GM19240 (cell line): ENCODE measurements at regions not wholly inside any gene's neighbourhood (a gene's known extent, or its start where the extent isn't known, plus 50 kb on each side); places are given as distances from the start of the nearest gene placed in this dataset.
"Not testable (repeated sequence)": the region's sequence is repeated elsewhere in the genome, so short reads cannot be mapped to it uniquely, and the experiment has no call there.

Experiments
- DNase-seq: peaks from one replicate; pipeline ENCODE4 v3.0.0; 2011; ENCODE audit warnings: low spot score; ENCODE audit not compliant: insufficient read length

DNA sequence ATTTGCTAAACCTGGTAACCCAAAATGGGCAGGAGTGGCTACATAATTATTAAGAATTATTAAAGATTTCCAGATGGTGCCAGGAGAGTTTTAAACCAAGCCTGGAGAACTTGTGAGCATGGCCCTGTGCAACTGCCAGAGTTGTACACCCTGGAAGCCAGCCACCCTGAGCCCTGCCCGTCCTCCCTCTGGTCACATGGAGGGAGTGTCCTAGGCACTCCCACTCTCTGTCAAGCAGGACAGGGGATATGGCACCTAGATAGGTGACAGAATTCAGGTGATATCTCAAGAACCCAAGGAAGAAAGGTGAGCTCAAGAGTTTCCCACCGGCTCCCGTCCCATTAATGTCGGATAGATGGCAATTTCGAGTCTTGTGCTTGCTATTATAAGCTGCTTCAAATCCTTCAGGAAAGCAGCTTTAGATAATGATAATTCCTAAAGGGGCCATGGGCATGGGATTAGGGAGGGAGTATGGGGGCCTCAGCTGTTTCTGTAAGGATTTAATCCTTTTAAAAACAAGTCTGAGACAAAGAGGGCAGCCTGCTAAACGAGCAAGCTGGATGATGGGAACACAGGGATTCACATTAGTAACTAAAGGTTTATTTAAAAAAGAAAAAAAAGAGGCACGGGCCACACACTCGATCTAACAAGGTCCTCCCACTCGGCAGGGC lies 169.1 kb downstream of the BMP7 start:
- no peak for DNase-seq

DNA sequence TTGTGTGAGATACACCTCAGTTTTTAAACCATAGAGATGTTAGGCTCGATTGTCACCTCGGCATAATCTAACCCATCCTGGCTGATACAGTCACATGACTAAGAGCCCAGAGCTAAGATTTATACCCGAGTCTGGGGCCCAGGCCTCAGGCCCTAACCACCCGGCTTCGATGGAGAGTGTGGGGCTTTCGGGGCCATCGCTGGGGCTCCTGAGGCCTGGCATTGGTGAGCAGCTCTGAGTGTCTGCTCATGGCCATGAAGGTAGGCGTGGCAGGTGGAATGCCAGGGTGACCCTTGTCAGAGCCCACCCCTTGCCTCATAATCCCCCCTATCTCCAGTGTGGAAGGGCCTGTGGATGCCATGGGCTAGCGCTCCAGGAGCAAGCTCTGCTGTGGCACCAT lies 164.3 kb downstream of the BMP7 start:
- DNase-seq: no peak

DNA sequence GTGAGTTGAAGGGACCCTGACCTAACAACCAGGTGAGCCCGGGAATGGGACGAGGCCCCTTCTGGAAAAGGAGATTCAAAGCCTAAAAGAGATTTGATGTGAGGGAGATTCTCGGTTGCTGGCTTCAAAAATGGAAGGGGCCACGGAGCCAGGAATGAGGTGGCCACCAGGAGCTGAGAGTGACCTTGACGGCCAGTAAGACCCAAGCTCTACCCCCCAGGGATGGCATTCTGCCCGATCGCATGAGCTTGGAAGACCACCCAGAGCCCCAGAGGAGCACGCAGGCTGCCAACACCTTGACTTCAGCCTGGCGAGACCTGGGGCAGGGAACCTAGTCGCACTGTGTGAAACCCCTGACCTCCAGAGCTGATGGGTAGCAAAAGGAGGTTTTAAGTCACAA lies 163.9 kb downstream of the BMP7 start:
- DNase-seq: no peak

DNA sequence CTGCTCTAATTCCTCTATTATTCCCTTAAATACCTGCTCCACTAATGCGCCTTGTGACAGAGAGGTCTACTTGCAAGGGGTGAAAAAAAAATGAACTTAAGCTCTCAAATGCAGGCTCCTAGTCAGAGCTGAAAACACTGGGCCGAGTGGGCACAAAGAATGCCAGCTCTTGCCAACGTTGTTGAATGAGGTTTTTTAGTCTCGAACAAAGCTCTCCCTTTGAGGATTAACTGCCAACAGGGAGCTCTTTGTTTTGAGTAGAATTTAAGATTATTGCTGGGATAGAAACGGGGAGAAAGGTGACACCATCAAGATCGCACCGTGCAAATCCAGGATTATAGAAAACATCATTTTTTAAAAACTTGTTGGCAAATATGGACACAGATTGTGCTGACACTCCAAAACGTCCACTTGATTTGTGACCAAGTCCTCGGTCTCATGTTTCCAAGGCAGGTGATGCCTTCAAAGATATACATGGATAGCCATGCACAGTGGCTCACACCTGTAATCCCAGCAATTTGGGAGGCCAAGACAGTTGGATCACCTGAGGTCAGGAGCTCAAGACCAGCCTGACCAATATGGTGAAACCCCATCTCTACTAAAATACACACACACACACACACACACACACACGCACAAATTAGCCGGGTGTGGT lies 163.2 kb downstream of the BMP7 start:
- no peak for DNase-seq

DNA sequence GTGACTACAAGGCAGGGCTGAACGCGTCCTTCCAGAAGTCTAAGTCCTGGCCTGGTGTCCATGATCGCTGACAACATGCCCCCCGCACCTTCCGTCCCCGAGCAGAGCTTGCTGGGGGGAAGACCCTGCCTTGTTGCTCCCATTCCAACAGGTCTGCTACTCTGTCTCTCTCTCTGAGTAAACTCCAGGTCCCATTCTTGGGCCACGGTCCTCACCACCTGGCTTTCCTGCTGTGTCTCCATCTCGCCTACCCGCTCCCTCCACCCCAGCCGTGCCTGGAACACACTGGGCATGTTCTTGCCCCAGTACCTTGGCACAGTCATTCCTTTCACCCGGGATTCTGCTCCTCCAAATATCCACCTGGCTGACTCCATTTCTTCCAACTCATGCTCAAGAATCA lies 162.3 kb downstream of the BMP7 start:
- no peak for DNase-seq

DNA sequence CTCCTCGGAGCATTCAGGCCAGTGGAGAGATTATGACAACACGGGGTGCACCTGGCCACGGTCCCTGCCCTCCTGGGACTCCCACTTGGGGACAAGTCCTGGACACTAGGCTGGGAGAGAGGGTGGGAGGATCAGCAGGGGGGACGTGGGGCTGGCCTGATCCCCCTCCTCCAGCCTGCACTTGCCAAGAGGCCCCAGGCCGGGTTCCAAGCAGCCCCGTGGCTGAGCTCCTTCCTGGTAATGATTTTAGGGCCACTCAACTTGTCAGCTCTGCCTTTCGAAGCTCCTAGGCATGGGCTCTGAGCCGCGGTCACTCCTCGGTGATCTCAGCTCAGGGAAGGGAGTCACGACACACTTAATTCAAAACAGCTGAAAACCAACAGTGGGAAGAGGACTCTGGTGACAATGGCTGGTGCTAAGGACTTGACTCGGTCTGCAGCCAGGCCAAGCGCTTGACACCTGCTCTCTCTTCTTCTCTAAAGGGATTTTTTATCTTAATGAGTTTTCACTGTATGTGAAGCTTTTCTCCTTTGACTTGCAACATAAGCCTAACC lies 161.7 kb downstream of the BMP7 start:
- DNase-seq: no peak

DNA sequence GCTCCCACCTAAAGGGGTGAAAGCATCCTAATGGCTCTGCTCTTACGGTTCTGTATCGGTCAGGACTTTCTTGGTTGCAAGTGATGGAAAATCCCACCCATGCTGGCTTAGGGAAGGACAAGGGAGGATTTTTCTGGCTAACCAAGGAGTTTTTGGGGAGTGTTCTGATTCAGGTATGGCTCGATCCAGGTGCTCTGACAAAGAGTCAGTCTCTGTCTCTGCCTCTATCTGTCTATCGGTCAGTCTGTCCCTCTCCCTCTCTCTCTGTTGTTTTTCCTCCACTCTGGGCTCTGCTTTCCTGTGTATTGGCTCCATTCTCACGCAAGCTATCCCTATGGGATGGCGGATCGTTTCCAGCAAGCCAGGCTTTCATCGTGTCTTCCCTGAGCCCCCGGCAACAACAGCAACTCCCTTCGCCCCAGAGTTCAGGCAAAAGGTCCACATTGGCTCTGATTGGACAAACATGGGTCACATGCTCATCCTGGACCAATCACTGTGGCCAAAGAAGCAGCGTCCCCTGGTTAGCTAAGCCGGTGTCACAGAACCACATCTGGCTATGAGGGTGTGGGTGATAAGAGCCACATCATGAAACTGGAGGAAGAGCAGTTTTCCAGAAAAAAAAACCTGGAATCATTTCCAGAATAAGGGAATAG lies 160.3 kb downstream of the BMP7 start:
- no peak for DNase-seq

DNA sequence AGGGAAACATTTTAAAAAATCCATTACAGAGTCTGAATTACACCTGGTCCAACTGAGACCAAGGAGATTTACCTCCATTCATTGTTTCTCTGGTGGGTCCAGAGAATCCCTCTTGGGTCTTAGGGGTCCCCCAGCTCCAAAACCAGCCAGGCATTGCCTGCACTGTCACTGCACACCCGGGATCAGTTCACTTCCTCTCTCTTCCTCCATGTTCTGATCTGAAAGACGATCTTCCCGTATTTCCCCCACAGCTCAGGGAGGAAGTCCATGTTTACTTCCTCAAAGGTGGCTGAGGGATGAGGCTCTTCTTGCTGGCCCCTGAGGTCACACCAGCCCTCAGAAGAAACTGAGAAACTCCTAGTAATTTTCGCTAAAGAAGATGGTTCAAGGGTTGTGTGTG lies 159.7 kb downstream of the BMP7 start:
- DNase-seq: no peak

DNA sequence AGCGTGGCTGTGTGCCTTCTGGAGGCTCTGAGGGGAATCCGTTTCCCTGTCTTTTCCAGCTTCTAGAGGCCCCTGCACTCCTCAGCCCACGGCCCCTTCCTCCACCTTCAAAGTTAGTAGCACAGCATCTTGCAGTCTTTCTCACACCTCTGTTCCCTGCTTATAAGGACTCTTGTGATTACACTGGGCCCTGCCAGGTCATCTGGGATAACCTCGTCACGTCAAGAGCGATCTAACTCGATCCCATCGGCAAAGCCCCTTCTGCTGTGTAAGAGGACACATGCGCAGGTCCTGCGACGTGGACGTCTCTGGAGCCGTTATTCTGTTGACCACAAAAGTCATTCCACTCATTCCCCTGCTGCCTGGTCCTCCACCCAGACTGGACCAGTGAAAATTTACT lies 159.2 kb downstream of the BMP7 start:
- DNase-seq: no peak

DNA sequence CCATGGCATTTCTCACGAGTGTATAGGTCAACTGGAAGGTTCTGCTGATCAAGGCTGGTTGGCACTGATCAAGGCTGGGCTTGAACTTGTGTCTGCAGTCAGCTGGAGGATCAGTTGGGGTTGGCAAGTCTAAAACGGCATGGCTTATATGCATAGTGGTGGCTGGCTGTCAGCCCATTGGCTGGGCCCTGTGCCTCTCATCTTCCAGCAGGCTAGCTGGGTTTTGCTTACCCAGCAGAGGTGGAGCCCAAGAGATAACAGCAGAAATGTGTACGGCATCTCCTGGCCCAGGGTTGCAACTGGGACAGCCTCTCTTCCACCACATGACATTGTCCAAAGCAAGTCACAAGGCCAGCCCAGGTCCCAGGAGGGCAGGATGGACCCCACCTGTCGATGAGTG lies 158.2 kb downstream of the BMP7 start:
- no peak for DNase-seq

DNA sequence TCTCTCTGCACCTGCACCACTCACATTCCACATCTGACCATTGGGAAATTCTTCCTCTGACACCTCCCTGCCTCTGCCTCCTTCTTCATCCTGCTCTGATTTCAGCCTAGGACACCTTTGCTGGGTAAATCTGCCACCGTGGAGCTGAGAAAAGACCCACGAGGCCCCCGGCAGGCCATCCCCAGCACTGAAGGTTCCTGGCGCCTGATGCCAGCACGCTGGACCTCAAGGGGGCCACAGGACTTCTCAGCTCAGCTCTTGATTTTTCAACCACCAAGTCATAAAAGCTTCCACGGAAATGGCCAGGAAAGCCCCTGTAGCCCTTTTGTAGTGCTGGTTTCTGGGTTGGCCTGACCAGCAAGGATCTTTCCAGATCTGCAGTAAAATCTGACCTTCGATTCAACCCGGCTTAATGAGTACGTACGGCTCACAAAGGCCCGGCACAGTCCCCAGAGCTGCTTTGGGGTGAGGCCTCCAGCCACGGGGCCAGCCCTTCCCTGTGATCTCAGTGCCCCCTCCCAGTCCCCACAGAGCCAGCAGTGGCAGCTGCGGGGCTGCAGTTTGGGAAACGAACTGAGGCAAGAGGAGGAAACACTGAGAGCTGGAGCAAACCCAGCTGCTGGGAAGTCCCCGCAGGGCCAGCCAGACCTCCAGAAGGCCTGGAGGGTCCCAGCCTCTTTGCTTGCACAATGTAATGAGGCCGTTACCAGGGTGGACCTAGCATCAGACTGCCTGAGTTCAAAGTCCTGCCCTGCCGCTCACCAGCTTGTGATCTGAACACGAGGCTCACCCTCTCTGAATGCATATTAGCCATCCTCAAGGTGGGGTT lies 157.5 kb downstream of the BMP7 start:
- DNase-seq: no peak

DNA sequence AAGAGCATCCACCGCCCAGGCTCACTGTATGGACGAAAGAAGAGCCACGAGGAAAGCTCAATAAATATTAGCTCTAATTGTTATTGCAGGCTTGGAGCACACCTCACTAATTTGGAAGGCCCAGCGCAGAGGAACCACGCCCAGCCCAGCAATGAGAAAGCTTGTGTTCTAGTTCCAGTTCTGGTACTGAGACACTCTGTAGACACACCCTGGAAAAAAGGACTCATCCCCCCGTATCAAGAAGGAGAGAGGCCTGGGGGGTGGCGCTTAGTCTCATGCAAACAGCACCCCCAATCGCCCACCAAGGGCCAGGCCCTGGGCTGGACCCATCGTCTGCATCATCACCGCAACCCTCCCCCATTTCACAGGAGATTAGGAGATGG lies 156.9 kb downstream of the BMP7 start:
- no peak for DNase-seq

DNA sequence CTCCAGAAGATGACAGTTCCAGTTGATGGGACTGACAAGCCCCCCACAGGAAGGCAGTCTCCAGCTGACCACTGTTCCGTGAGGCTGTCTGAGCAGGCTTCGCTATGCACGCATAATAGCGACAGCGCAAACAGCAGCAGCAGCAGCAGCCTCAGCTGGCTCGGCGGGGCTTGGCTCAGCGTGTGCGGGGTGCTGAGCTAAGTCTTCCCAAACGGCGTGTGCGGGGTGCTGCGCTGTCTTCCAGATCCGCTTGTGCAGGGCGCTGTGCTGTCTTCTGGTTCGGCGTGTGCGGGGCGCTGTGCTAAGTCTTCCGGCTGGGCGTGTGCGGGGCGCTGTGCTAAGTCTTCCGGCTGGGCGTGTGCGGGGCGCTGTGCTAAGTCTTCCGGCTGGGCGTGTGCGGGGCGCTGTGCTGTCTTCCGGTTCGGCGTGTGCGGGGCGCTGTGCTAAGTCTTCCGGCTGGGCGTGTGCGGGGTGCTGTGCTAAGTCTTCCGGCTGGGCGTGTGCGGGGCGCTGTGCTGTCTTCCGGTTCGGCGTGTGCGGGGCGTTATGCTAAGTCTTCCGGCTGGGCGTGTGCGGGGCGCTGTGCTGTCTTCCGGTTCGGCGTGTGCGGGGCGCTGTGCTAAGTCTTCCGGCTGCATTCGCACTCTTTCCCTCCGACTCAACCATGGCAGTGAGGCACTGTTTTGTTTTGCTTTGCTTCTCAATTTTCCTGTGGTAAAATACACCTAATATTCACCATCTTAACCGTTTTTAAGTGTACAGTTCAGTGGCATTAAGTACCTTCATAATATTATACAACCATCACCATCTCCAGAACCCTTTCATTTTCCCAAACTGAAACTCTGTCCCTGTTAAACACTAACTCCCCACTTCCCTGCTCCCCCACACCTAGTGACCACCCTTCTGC lies 156.1 kb downstream of the BMP7 start:
- DNase-seq: not testable (repeated sequence)

DNA sequence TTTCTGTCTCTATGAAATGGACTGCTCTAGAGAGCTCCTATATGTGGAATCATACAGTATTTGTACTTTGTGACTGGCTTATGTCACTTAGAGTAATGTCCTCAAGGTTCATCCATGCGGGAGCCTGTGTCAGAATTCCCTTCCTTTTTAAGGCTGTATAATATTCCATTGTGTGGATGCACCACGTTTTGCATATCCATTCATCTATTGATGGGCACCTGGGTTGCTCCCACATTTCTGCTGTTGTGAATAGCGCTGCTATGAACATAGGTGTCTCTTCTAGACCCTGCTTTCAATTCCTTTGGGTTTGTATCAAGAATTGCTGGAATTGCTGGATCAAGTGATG lies 155.4 kb downstream of the BMP7 start:
- no peak for DNase-seq

DNA sequence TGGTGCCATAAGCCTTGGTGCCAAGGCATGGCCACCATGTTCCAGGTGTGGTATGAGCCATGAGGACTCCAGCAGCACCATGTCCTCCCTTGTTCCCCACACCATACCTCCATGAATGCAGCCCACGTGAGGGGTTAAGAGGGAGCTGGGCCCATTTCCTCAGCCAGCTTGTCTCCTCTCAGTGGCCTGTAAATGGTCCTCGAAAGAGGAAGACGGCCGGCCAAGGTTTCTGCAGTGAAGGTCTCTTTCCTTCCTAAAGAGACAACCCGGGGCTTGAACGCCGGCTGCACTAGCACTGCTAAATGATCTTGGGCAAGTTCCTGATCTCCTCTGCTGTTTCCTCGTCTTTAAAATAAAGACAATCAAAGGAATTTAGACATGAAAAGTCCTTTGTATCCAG lies 154.0 kb downstream of the BMP7 start:
- DNase-seq: no peak

DNA sequence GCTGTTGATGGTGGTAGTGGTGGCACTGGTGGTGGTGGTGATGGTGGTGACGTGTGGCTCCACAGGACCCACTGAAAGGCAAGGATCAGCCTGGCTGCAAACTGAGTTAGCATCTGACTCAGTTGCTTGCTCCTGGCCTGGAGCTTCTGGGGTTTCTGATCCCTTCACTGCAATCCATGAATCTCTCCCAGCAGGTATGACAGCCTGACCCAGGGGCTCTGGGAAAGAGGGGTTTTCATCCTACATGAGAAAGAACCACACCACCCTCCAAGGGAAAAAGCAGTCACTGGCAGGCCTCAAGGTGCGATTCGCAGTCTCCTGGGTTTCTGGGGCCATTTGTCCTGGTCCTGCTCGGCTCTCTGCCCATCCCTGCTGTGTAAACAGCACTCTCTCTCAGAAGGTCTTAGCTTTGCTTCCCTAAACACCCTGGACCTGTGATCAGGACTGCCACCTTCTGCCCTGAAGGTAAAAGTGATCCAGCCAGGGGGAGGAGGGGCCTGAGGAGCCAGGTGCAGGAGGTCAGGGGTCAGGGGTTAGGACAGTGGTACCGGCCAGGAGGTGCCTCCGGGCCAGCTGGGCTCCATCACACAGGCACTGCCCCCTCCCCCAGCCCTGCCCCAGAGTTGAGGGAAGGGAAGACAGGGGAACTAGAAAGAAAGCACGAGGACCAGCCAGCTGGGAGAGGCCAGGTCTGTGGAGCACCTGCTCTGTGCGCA lies 152.0 kb downstream of the BMP7 start:
- DNase-seq: no peak

DNA sequence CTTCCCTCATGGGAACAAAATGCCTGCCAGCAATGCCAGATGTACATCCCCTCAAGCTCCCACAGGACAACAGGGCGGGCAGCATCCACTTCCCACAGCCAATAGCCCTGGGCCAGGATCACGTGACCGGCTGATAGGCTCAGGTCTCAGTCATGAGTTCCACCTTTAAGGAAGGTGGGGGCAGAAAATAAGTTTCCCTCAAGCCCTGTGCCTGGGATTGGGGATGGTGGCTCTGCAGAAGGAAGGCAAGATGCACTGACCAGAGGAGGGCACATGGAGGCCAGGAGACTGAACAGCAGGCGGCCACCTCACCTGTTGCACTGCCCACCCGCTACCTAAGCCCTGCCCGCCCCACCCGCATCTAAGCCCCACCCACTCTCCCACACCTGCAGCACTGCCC lies 149.1 kb downstream of the BMP7 start:
- DNase-seq: no peak

DNA sequence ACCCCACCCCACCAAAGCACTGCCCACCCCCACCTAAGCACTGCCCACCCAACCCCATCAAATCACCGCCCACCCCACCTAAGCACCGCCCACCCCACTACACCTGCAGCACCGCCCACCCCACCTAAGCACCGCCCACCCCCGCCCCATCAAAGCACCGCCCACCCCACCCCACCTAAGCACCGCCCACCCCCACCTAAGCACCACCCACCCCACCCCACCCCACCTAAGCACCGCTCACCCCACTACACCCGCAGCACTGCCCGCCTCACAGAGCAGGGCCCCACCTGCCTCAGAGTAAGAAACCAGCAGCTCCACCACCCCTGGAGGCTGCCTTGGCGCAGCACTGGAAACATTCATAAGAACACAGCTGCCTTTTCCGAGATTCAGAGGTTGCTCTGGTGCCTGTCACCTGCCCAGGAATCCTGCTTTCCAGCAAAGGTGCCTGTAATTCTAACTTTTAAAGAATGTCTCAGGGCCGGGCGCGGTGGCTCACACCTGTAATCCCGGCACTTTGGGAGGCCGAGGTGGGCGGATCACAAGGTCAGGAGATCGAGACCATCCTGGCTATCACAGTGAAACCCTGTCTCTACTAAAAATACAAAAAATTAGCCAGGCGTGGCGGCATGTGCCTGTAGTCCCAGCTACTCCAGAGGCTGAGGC lies 148.2 kb downstream of the BMP7 start:
- no peak for DNase-seq
